GM18861 (cell line): ENCODE measurements at regions not wholly inside any gene's neighbourhood (a gene's known extent, or its start where the extent isn't known, plus 50 kb on each side); places are given as distances from the start of the nearest gene placed in this dataset.

Experiments
- ATAC-seq: cut with Tn5 transposase; IDR thresholded peaks from one replicate; pipeline ENCODE4 v1.9.1; 2021; ENCODE audit not compliant: unreplicated experiment

GRCh38 chr4:83866834-83867621, 331.1 kb downstream of the GPAT3 start:
- no peak for ATAC-seq

- ATAC-seq: no peak
Measured at GRCh38 chr4:83865417-83866150, 329.7 kb downstream of the GPAT3 start.

- no peak for ATAC-seq
Measured at GRCh38 chr4:83864097-83864817, 328.3 kb downstream of the GPAT3 start.

GRCh38 chr4:83862471-83862870, 326.6 kb downstream of the GPAT3 start:
- ATAC-seq: no peak

GRCh38 chr4:83860200-83860599, 324.3 kb downstream of the GPAT3 start:
- ATAC-seq: no peak

GRCh38 chr4:83858131-83858530, 322.2 kb downstream of the GPAT3 start:
- no peak for ATAC-seq

DNA sequence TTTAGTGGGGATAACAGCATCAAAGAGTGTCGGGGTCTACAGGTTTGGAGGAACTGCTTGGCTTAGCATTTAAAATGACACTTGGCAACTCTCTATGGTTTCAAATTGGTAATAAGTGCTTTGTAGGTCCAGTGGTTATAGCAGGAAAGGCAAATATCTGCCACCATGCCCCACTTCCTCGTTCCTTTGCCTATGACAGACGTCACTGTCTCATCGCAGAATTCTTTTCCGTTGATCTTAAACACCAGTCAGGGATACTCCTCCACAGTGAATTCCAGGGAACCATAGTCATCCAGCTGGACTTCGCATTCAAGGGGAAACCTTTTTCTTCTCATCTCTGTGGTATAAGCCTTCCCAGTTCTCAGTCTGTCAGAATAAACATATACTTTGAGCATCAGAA, 319.1 kb downstream of the GPAT3 start:
- no peak for ATAC-seq

DNA sequence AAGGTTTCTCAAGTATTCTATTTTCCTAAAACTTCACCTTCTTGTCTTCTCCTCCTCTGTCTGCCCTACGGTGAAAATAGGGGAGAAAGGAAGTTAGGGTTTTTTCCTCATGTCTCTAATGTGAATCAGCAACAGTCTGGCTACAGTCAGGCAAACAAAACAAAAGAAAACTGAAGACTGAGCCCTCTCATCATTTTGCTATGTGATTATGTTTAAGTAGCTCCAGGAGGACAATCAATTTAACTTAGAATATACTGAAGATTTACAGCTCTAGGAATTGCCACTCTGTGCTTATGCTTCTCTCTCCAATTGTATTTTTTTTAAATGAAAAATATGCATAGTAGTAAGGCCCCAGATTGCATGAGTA, 316.2 kb downstream of the GPAT3 start:
- no peak for ATAC-seq

DNA sequence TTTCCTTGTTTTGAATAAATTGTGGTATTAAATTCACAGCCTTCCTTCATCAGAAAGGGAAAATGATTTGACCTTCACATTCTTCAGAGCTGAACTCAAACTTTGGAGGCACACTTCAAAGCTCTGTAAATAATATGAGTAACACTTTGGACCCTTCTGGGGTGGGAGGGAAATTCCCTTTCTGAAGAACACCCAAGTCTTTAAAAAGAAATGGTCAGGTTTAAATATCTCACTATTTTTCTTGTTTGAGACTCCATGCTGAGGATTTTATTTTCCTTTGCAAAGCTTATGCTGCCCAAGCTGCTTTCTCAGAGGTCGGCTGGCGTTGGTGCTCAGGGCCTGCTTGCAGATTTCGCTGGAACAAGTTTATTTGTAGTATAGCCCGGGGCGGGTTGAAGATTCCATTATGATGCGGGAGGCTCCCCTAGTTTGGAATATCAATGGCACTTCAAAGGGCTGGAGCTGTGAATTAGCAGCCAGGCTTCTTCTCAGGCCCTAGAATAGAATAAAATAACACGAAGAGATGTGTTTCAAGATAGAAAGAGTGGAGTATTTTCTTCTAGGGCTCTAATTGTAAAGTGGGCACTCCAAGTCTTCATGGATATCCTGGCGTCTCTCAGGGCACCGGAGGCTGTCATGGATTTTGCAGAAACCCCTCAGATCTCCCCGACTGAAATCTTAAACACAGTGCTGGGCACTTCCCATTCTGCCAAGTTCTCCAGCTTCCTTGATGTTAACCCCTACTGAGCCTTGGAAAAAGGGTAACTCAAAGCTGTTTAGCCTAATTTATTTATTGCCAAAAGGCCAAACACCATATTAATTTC, 315.6 kb downstream of the GPAT3 start:
- no peak for ATAC-seq

GRCh38 chr4:83850435-83850834, 314.5 kb downstream of the GPAT3 start:
- ATAC-seq: no peak

- ATAC-seq: no peak
Measured at GRCh38 chr4:83846193-83846830, 310.4 kb downstream of the GPAT3 start.

DNA sequence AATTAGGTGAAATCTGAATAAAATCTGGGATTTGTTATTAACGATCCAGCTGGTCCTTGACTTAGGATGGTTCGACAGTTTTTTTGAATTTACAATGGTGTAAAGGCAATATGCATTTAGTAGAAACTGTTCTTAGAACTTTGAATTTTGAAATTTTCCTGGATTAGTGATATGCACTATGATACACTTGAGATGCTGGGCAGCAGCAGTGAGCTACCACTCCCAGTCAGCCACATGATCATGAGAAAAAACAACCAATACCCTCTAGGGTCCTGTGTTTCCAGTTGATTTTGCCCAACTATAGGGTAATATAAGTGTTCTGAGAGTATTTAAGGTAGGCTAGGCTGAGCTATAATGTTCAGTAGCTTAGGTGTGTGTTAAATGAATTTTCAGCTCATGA, 303.7 kb downstream of the GPAT3 start:
- no peak for ATAC-seq

DNA sequence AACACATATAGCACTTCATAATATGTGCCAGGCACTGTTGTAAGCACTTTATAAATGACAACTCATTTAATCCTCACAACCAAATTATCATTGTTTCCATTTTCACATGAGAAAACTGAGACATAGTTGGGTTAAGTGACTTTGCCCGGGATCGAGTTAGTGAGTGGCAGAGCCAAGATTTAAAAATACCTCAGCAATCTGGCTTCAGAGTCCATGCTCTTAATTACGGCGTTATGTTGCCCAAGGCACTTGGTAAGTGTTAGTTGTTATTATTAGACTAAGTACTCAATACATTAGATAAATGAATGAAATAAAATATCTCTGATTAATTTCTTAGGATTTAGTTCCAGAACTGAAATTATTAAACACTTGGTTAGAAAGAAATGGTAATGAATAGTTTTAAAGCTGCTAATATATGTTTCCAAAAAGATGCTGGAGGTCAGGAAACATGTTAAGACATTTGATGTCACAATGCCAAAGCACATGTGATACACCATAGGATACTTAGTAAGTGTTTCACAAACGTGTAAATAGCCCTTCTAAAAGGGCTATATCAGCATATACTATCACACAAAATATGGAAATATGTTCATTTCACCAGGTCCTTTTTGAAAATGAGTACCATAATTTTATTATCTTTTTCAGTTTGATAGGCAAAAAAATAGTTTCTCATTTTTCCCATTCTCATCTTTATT, 301.9 kb downstream of the GPAT3 start:
- ATAC-seq: no peak

DNA sequence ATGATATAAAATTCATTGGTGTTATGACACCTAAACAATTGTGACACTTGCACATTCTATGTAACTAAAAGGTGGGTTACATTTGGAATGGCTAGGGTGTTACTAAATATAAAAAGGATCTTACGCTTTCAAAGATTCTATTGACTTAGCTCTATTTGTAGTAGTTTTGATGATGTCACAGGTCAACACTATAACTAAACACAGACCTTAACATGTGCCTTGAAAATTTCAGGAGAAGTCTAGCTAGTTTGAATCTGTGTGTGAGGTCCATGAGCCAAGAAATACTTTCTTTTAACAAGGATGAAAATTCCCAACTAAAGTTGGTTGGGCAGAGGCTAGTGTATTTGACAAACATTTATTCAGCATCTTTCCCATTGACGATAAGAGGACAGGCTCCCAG, 298.0 kb downstream of the GPAT3 start:
- no peak for ATAC-seq

GRCh38 chr4:83832110-83832825, 296.4 kb downstream of the GPAT3 start:
- no peak for ATAC-seq

GRCh38 chr4:83831588-83831987, 295.7 kb downstream of the GPAT3 start:
- no peak for ATAC-seq

DNA sequence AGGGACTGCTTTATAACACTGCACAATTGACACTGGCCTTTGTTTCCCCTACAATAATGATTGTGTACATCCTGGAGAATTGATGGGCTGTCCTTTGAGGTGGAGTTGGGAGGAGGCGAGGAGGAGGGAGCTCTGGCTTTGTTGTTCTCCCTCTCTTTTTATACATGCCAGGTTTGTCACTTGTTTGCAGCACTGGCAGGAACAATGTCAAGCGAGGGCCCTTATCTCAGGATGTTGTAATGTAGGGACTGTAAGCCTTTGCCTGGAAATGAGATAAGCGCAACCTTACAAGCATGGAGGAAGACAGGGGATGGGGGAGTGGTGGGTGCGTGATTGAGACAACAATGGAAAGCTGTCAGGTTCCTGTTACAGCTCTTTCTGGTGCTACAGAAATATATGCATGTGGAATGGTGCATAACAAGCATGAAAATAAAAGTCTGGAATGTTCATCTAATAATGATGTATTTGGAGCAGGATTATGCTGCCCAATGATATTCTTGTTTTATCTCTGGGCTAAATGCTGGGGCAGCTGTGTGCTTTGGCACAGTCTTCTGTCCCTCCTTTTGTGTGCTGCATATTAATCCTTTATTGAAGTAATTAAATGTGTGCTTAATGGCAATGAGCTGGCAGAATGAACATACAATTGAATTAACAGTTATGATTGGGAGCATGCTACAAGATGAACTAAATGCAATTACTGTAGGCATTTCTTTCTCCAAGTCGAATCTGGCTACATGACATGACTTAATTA, 294.4 kb downstream of the GPAT3 start:
- no peak for ATAC-seq

DNA sequence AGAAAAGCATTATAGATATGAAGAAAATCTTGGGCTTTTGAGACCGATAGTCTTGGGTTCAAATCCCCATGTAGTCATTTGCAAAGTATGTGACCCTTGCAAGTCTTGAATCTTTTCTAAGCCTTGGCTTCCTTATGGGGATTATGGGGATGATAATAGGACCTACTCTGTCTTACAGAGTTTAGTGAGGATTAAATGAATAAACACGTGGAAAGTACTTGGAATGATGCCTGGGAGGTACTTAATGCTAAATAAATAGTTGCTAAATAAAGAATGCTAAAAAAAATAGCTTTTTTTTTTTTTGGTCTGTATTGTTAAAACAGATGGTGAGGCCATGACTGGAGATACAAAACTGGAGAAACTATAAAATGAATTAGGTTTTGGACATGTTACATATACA, 292.7 kb downstream of the GPAT3 start:
- no peak for ATAC-seq

DNA sequence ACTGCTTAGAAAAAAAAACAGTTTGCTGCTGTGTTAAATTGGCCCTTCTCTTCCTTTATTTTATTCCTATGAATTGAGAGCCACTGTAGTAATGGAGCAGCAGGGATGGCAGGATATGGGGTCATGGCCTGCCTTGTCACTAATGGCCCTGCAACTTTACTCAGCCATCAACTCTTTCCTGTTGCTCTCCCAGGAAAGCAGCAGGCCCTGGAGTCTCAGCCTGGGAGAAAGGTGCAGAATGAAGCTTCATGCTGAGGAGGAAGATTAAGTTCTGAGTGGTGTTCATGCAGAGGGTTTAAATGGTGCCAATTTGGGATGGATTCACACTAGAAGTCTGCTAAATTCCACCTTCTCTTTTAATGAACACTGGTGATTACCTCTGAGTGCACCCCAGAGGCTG, 285.6 kb downstream of the GPAT3 start:
- no peak for ATAC-seq
